ENCODE measurements at regions not wholly inside any gene's neighbourhood (a gene's known extent, or its start where the extent isn't known, plus 50 kb on each side); places are given as distances from the start of the nearest gene placed in this dataset.

- no peak for DNase-seq
- TF ChIP-seq CTCF (IDR thresholded peaks at IDR 0.05), result no peak
- ATAC-seq, result no peak
- no peaks in the 10 kb centered on the region for H3K36me3 ChIP-seq (ENCODE audit: insufficient read depth in 1 of 2, low read depth in 1 of 2)
- H3K4me3 ChIP-seq, result no peak overlapping the region
- H3K27ac ChIP-seq, result no peak overlapping the region
- H3K9me3 ChIP-seq, result no peaks in the 10 kb centered on the region
- H3K4me1 ChIP-seq, result no peaks in the 10 kb centered on the region
- H3K27me3 ChIP-seq (ENCODE audit: insufficient read depth in 3 of 3, low read length in 2 of 3), result no peaks in the 10 kb centered on the region
- intact Hi-C loops (cut with DNase I), result no loop called here
- WGBS, 3 donors, result 62 to 72% (median 67%) methylated on average over 9 of the region's 9 CpGs
These were observed 193.7 kb upstream of the PWP1 start for GRCh38 chr12:107491856-107492255.

- 64 to 67% (median 64%) methylated on average over 6 of the region's 6 CpGs for WGBS, 3 donors
- no peak overlapping the region for H3K4me3 ChIP-seq
- no peaks in the 10 kb centered on the region for H3K36me3 ChIP-seq (ENCODE audit: insufficient read depth in 1 of 2, low read depth in 1 of 2)
- H3K4me1 ChIP-seq, result no peaks in the 10 kb centered on the region
- no peak for DNase-seq
- no peak for ATAC-seq
- H3K27me3 ChIP-seq (ENCODE audit: insufficient read depth in 3 of 3, low read length in 2 of 3), result no peaks in the 10 kb centered on the region
- no peak overlapping the region for H3K27ac ChIP-seq
- no peaks in the 10 kb centered on the region for H3K9me3 ChIP-seq
- intact Hi-C loops (cut with DNase I), result no loop called here
- TF ChIP-seq CTCF (IDR thresholded peaks at IDR 0.05), result no peak
These were observed 193.0 kb upstream of the PWP1 start for GRCh38 chr12:107492393-107493134.

GRCh38 chr12:107493135-107493494 lies 192.5 kb upstream of the PWP1 start:
- ATAC-seq (no peak), DNase-seq (no peak)
- 68 to 79% (median 70%) methylated on average over 4 of the region's 4 CpGs for WGBS, 3 donors
- Histone ChIP-seq H3K27ac (no peak overlapping the region), H3K4me1 (no peaks in the 10 kb centered on the region), H3K4me3 (no peak overlapping the region), H3K36me3 (ENCODE audit: insufficient read depth in 1 of 2, low read depth in 1 of 2) (no peaks in the 10 kb centered on the region), H3K9me3 (no peaks in the 10 kb centered on the region), H3K27me3 (ENCODE audit: insufficient read depth in 3 of 3, low read length in 2 of 3) (no peaks in the 10 kb centered on the region)
- TF ChIP-seq CTCF (IDR thresholded peaks at IDR 0.05), result no peak
- intact Hi-C loops (cut with DNase I), result no loop called here

- no peaks in the 10 kb centered on the region for H3K27me3 ChIP-seq (ENCODE audit: insufficient read depth in 3 of 3, low read length in 2 of 3)
- no peak for TF ChIP-seq CTCF (IDR thresholded peaks at IDR 0.05)
- DNase-seq (no peak), ATAC-seq (no peak)
- no peaks in the 10 kb centered on the region for H3K4me1 ChIP-seq
- no peaks in the 10 kb centered on the region for H3K9me3 ChIP-seq
- intact Hi-C loops (cut with DNase I), result no loop called here
- WGBS, 3 donors, result 87 to 100% (median 96%) methylated on average over 2 of the region's 2 CpGs
- no peaks in the 10 kb centered on the region for H3K36me3 ChIP-seq (ENCODE audit: insufficient read depth in 1 of 2, low read depth in 1 of 2)
- no peak overlapping the region for H3K4me3 ChIP-seq
- no peak overlapping the region for H3K27ac ChIP-seq
These were observed 191.9 kb upstream of the PWP1 start for GRCh38 chr12:107493666-107494065.

GRCh38 chr12:107494331-107494730 lies 191.3 kb upstream of the PWP1 start:
- no peak for ATAC-seq
- H3K36me3 ChIP-seq (ENCODE audit: insufficient read depth in 1 of 2, low read depth in 1 of 2), result no peaks in the 10 kb centered on the region
- intact Hi-C loops (cut with DNase I), result no loop called here

More at GRCh38 chr12:107494331-107494730, 191.3 kb upstream of the PWP1 start:
- Histone ChIP-seq H3K9me3 (no peaks in the 10 kb centered on the region), H3K4me3 (no peak overlapping the region), H3K27me3 (ENCODE audit: insufficient read depth in 3 of 3, low read length in 2 of 3) (no peaks in the 10 kb centered on the region), H3K4me1 (no peaks in the 10 kb centered on the region), H3K27ac (no peak overlapping the region)
- DNase-seq, result no peak
- no peak for TF ChIP-seq CTCF (IDR thresholded peaks at IDR 0.05)
- 72 to 75% (median 75%) methylated on average over 5 of the region's 5 CpGs for WGBS, 3 donors
